ENCODE measurements at regions not wholly inside any gene's neighbourhood (a gene's known extent, or its start where the extent isn't known, plus 50 kb on each side); places are given as distances from the start of the nearest gene placed in this dataset.

DNA sequence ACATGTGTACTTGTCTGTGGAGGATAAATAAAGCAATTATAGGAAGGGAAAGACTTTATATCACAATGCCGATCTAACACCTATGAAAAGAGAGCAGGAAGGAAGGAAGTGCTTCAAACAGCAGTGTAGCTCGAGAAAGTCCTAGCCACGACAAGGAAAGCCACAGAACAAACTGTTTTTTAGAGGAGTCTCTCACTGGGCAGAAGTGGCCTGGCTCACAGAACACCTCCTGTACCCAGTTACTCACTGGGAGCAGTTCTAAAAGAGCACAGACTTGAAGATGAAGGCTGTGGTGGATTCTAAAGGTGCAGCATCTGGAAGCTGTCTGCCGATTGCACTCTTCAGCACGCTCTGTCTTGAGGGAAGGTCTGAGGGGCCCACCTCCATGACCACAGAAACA lies 248.8 kb upstream of the ATP11B start:
- TF ChIP-seq, protein P1, sequence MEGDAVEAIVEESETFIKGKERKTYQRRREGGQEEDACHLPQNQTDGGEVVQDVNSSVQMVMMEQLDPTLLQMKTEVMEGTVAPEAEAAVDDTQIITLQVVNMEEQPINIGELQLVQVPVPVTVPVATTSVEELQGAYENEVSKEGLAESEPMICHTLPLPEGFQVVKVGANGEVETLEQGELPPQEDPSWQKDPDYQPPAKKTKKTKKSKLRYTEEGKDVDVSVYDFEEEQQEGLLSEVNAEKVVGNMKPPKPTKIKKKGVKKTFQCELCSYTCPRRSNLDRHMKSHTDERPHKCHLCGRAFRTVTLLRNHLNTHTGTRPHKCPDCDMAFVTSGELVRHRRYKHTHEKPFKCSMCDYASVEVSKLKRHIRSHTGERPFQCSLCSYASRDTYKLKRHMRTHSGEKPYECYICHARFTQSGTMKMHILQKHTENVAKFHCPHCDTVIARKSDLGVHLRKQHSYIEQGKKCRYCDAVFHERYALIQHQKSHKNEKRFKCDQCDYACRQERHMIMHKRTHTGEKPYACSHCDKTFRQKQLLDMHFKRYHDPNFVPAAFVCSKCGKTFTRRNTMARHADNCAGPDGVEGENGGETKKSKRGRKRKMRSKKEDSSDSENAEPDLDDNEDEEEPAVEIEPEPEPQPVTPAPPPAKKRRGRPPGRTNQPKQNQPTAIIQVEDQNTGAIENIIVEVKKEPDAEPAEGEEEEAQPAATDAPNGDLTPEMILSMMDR (IDR thresholded peaks at IDR 0.05) = no peak
- TF ChIP-seq POLR2A (IDR thresholded peaks at IDR 0.05) (no peak), POLR2AphosphoS5 (IDR thresholded peaks at IDR 0.05) (no peak), EP300 (IDR thresholded peaks at IDR 0.05) (no peak)

All from suprapubic skin (tissue), 4 donors.